Activated CD8-positive, alpha-beta memory T cell treated with anti-CD3 and anti-CD28 coated beads for 1 hour (primary cell): ENCODE measurements at regions not wholly inside any gene's neighbourhood (a gene's known extent, or its start where the extent isn't known, plus 50 kb on each side); places are given as distances from the start of the nearest gene placed in this dataset.

Experiments
- DNase-seq, 2 donors: peaks; one replicate each; pipeline ENCODE4 v3.0.0-alpha.2; 2020; ENCODE audit warnings: low read depth in 1 of 2; ENCODE audit errors: extremely low read depth in 1 of 2

DNA sequence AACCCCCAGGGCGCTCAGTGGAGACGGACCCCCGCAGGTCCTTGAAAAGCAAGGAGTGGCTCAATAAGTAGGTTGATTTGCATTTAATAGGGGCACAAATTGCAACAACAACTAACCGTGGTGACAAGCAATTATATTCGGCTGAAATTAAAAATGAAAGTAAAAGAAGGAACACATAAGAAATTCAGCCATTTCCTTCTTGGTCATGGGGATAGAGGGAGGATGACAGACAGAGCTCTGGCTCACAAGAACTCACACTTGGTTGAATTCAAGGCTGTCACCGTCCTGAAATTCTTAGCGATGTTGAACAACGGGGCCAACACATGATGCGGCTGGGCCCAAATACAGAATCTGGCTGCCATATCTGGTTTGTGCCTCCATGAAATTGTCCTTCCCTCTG is 129.0 kb downstream of the EDN3 start:
- no peak for DNase-seq

DNA sequence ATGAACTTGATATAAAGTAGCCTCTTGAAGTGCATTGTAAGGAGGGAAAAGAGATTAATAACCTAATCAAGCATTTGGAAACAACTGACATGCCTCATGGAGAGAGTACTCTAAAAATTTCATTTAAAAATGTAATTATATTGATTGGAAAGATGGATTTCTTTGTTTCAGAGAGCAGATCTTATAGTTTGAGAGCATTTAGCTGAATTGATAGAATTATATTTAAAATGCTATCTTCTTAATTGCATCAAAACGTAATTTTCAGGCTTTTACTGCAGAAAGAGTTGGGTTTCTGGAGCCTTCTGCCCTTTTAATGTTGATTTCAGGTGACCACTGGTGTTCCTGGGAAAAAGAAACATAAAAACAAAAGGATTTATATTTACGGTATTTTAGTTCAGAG is 130.6 kb downstream of the EDN3 start:
- DNase-seq = no peak

DNA sequence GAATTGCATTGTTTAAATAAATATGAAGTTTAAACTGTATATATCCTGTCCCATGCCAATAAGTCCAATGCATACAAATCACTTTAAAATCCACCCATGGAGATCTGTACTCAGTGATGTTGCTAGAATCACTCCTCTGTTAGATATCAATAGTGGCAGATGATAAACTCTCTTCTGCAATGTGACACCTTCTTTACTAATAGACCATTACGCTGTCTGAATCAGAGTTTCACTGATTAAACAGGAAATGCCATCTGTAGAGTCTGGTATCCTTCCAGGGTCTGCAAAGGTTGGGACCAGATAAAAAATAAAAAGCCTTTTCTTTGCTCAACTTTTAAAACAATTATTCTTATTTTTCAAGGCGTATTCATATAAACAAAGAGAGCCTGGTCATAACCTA is 134.5 kb downstream of the EDN3 start:
- no peak for DNase-seq

DNA sequence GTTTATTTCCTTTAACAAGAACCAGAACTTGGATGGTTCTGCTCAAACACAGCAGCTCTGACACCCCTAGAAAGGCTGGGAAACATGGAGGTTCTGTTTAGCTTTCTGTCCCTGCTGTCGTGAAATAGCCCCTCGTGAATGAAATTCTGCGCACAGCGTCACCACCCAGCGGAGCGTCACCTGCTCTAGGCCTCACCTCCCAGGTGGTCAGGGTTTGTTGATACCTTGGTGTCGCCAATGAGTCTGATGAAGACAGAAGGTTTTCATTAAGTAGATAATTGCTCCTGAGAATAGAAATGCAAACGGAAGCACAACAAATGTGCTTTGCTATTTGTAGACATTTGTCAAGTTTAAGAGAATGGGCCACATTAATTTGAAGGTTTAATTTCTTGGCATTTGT is 135.1 kb downstream of the EDN3 start:
- DNase-seq = no peak

DNA sequence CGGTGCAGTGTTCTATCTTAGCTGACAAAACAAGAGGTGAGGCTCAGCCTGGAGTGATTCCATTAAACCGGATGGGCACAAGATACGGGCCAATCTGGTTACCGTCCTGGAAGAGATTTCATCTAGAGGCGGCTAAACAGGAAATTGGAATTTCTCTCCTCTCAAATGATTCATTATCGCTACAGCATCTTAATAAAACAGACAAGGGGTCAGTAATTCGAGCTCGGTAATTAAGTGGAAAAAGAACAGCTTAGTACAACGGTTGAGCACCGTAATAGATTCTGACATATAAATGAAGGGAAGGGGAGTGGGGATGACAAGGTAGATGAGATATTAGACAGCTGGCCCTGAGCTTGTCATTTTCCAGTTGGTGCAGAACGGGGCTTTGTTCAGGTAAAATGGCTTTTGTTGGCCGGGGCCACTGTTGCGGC is 137.2 kb downstream of the EDN3 start:
- DNase-seq = no peak

DNA sequence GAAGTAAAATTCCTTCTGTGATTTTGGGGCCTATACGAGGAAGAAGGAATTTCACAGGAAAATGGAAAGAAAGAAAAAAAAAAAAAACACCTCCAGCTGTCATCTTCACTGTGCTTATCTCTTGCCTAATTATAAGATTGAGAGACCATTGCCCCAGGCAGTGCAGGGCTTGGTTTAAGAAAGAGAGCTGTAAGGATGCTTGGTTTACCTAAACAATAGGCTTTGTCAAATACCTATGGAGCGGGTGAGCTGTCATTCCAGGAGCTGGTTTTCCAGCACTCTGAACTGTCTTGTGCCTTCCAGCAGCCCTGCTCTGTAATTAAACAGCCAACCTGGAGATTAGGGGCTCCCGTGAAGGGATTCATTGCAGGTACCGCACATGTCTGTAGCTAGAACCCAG is 137.8 kb downstream of the EDN3 start:
- DNase-seq = no peak

DNA sequence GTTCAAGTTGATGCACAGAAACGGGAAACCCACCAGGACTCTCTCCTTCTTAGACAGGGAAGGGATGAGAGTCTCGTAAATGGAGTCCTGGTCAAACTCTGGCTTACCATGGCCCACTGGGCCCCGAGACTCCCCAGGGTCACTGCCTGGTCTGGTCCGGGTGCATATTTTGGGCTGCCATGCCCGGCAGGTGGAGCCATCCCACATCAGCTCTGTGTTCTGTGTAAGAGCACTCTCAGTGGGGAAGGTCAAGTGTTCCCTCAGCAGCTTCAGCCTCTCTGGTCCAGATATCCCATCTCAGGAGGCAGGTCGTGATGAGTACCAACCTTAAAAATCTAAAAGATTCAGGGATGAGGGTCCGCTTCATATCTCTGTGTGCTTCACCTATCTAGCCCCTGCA is 138.8 kb downstream of the EDN3 start:
- DNase-seq = no peak

DNA sequence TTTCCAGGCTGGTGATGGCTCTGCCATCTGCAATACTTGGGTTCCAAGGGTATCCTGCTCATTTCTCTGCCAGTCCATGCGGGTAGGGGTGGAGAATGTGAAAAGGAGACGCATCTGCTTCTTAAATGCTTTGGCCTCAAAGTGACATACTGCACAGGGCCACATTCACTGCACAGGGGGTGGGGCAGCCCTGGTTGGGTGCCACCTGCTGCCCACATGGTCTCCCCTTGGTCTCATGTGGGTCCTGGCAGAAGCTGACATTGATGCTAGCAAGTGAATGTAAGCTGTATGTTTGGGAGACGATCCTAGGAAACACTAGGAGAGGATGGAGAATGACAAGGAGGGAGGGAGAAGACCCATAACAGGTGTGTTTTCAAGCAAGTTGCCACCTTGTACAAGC is 140.9 kb downstream of the EDN3 start:
- DNase-seq = no peak

DNA sequence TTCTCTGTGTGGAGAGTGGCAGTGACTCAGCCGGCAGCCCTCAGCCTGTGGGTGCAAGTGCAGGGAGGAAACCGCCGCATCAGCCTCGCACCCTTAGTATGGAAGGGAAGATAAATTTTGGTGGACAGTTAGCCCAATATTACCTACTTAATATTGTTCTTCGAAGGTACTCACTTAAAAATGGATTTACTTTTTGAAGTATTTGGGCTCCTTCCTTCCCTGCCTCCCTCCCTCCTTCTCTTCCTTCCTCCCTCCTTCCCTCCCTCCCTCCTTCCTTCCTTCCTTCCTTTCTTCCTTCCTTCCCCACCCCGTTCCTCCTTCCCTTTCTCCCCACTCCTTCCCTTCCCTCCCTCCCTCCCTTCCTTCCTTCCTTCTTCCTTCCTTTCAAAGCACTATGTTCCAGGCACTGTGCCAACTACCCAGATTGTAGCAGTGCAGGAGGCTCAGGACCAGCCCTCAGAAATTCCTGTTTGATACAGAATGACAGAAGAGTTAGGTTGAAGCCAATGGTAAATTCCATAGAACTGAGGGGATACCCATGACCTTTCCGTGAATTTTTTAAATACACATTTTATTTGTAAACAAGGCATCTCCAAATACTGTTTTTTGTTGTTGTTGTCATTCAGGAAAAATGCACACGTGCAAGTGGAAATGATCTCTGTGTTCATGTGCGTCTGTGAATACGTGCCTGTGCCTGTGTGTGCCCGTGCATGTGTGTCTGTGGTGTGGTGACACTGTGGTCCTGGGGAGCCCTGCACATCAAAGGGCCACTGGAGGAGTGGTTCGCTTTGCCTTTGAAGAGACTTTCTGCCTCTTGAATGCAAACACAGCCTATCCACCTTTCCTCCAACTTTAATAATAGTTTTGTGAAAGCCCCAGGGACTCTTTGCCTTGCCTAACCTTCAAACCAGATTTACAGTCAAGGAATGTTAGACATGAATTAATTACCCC is 141.7 kb downstream of the EDN3 start:
- DNase-seq = no peak

DNA sequence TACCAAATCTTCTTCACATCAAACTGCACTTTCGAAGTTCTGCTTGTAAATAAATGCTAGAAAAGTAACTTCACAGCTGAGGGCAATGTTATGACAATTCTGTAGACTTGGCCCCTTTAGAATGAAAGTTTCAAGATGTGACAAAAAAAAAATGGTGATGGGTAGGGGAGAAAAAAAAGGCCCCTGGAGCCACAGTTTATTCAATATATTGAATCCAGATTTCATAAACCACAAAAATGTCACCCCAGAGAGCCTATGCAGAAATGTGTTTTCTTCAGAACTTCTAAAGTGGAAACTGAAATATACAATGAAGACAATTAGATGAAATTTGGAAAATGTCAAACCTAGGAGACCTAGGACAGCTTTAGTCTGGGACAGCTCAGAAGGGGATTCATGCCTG is 143.1 kb downstream of the EDN3 start:
- DNase-seq = no peak

DNA sequence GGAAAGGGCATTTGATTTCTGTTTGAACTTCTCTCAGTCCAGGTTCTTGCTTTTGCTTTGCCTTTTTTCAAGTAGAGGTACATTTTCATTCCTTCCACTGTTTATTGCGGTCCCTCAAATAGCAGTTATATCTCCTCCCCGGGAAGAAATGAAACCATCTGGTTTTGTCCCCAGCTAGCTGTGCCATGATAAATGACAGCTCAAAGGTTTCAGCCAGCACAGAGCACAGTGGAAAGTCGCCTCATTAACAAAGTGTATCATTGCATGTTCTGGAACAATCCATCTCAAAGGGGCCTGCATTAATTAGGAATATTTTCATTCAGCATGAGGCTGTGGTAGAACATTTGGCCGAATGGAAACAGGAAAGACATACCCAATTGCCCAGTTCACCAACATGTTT is 146.0 kb downstream of the EDN3 start:
- no peak for DNase-seq

DNA sequence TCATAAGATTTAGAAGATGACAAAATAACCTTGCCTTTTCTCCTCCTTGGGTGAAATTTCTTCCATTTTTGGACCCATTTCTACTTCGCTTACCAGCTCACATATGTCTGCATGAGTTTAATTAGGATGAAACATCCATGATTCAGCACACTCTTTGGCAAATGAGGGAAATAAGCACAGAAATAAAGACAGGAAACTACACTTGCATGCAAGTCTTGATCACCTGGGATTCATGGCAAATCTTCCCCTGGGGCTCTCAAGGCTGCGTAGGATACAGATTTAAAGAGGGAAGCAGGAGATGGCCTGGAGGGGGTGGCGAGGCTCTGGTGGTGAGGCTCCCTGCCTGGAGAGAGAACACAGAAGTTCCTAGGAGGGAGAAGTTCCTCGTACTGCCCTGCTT is 147.8 kb downstream of the EDN3 start:
- DNase-seq = no peak

DNA sequence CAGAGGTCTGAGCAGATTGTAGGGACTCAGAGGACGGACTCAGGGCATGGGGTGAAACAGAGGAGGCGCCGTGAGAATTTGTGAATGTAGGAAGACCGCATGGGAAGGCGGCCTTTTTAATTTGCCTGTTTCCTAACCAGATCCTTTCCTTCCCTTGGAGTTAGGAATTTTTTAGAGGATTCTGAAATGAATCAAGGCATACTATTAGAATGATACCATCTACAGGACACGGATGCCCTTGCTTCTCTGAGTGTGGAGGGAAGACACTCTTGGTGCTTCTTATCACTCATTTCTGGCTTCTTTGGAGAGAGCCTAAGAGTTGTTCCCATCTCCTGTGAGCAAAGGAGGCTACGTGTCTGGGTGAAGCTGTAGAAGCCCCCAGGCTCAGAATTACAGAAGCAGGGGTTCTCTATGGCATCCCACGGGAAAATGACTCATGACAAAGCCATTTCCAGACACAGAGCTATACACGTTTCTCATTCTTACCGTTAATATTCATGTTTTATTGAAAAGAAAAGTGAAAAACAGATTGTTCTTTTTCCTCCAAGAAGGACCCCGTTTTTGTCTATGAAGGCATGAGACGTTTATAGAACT is 148.5 kb downstream of the EDN3 start:
- no peak for DNase-seq

DNA sequence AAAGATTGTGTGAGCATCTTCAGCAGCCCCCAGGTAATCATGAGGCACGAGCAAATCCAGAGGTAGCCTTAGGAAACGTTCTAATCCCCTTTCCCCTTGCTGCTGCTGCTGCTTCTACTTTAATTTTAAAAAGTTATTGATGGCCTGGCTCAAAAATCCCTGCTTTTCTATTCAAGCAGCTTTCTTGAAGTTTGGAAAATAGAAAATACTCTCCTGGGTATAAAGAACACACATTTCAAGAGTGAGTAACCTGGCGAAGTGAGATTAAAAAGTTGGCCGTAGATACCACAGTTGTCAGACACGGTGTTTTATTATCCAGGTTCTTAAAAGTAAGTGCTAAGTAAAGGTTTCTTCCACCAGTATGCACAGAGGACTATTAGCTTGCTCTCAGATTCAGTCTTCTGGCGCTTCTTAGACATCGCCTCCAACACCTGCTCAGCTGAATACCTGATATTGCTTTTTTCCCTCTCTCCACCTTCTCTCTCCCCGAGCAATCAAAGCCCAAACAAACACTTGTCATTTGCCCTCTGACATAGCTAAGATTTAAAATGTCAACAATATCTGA is 150.7 kb downstream of the EDN3 start:
- no peak for DNase-seq

DNA sequence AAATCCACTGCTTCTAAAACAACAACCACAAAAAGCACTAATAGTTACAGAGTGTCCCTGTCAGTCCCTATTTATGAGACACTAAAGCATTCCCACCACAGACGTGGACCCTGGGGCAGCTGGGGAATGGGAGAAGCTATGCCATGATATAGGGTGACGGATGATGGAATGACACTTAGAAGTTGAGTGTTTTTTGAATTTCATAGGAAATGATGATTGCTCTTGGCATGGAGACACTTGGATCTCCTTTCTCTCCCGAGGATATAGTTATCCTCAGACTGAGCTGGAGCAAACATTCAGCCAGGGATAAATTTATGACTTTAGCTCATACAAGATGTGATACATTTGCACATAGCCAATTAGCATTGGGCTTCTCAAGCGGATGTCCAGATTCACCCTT is 151.2 kb downstream of the EDN3 start:
- DNase-seq = no peak

DNA sequence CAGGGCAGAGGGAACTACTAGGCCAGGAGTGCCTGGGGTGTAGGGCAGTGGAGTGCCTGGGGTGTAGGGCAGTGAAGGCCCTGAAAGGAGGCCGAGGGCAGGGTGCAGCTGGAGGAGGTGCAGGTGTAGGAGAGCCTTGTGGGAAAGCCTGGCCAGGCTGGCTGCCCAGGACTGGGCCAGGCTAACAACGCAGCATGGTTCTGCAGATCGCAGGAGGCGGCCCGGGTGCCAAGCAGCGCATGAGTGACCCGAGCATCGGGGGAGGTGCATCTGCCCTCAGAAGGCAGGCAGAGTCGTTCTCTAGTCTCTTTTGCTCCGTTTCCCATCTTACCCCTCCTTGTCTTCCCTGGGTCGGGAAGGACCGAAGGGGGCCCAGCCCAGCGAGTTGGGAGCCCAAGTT is 151.5 kb upstream of the PHACTR3 start:
- DNase-seq = no peak

DNA sequence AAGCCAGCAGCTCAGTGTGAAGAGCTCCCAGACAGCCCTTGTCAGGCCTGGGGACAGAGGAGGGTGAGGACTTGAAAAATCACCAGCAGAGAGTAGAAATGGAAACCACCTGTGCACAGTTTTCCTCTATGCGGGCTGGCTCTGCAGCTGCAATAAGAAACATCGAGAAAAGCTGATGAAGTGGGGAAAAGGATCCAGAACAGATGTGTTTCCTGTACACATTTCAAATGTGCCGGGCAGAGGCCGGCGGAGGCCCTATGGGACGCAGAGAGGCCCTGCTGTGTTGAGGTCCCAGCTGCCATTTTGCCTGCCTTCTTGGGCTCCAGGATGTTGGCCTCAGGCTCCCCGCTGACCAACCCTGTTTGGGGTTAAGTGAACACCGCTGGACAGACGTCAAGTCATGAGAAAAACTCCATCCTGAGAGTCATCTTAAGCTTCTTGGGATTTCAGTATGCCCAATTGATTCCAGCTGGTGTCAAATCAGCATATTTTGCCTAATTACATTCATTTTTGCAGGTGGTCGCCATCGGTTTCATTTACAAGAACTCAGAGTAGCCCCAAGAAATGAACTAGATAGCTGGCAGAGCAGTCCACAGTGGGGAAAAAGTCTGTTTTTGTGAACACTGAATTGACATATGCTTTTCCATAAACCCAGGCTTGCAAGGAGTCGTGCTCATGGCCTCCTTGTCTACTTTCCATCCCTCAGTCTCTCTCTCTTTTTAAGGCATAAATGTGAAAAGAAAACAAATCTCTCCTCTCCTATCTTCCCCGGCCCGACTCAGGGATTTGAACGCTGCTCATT is 150.4 kb upstream of the PHACTR3 start:
- DNase-seq = no peak

DNA sequence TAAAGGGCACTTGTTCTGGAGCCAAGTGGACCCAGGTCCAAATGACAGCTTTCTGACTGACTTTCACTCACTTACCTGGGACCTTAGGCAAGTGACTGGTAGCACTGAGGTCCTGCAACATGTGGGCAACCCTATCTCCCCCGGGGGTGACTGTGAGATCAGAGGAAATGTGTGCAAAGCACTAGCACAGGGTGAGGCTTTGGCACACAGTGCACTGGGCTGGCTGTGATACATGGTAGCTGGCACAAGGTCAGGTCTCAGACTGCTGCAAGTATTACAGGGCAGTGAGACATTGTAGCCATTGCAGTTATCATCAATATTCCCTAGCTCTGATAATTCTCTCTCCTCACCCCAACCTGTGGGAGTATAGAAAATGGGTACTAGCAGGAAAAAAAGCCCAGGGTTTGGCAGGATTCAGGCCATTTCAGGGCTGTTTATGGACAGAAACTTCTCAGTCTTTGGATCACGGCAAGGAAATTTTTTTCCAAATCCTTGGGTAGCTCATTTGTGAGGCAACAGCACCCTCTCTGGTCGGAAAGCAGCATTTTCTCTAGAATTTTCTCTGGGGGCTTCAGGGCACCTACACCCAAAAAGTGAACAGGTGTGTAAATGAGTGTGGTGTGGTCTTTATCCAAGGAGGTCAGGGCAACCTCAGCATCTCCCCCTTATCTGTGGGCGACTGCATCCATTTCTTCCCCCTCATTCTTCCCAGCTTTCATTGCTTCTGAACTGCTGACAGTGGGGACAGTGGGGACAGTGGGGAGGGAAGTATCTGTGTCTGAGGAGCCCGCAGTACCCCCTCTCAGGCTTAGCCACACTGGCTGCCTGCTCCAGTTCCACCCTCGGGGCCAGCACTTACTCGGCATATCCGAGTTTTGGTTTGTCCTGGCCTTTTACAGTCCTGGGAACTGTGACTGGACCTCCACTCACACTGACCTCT is 148.7 kb upstream of the PHACTR3 start:
- DNase-seq = no peak

DNA sequence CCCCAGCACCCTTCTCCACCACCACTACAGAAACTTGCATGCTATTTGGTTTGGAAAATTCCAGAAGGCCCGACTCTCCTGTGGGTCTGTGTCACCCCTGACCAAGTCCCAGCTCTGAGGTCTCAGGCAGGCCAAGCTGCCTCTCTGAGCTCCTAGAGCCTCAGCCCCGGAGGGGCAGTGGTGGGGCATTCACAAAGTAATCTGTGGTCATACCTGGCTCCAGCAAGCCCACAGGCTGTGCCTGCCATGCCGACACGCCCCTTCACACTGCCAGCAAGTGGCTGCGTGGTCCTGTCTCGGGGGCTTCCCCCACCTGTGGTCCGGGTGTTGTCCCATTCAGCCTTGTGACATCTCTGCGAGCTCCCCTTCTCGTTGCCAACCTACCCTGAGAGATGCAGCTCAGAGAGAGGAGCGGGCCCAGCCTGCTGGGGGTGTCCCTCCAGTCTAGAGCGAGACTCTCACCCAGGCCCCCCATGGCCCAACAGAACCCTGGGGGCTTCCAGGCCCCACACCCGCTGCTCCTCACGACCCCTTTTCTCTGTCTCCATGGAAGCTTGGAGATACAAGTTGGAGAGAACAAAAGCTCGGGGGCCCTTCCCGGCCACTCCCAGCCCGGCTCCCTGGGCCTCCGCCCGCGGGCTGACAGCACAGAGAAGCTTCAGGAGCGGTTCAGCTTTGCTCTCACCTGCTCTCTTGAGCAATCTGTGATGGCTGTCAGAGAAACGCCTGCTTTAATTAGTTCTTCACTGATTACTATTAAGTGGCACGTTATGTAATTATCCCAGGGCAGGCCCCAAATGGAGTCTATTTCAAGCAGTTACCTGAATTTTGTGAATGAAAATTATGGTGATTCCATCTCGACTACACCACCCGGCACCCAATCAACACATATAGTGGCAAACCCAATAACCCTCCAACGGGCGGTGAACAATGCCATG is 147.7 kb upstream of the PHACTR3 start:
- DNase-seq = no peak
